COLO668 (cell line): ENCODE measurements at regions not wholly inside any gene's neighbourhood (a gene's known extent, or its start where the extent isn't known, plus 50 kb on each side); places are given as distances from the start of the nearest gene placed in this dataset.
"Not testable (repeated sequence)": the region's sequence is repeated elsewhere in the genome, so short reads cannot be mapped to it uniquely, and the experiment has no call there.

Experiments
- DNase-seq: peaks from one replicate; lab custom pipeline; 2025; ENCODE audit not compliant: unreplicated experiment; lab: John Stamatoyannopoulos, UW

- no peak for DNase-seq
Measured at GRCh38 chr3:14252321-14253021, 73.9 kb downstream of the LSM3 start.

DNA sequence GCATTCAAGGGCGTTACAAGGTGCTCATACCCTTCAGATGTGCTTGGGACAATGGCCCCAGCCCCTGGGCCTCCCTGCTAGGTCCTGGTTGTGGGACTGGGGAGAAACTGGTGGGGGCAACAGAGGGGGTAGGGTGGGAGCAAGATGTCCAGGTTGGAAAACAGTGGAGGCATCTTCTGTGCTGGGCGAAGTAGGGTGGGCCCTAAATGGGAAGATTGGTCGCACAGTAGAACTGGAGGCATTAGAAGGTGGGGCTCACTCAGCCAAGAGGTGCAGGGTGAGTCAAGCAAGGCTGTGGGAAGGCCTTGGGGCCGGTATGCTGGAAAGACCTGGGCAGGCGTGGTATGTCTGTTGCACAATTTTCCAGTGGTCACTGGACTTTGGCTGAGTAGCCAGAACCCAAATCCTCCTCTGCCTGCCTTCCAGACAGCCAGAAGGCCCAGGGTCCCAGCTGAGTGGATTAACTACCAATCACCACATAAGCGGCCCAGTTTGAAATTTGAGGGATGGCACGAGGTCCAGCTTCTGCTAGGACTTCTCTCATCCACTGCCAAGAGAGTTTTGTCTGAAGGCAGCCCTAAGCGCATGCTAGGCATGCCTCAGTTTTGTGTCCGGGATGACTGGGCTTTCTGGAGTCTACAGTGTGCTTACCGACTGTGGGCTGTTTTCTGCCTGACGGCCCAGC is 74.5 kb downstream of the LSM3 start:
- DNase-seq = no peak

DNA sequence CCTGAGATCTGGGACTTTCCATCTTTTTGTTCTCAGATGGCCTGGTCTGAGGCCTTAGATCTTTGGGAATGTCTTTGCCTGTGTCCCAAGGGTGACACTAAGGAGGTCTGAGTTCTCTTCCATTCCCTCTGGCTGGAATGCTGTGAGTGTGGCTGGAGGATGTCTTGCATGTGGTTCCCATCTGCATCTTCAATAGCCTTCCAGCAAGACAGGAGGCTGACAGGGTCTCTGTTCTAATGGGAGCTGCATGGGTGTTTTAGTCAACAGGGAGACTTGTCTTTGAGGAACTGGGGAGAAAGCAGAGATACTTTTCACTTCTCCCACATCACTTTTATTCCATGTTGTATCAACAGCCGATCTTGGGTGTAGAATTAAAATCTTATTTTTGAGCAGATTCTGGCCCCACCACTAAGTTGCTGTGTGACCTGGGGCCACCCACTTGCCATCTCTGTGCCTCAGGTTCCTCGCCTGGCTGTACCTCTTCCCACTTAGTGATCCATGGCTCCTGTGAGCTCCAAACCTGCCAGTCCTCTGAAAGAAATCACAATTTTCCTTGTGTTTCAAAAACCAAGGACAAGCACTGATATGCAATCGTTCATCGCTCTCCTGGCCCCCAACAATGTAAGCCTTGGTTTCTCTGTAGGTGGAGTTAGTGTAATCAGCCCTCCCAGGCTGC is 75.2 kb downstream of the LSM3 start:
- no peak for DNase-seq

DNA sequence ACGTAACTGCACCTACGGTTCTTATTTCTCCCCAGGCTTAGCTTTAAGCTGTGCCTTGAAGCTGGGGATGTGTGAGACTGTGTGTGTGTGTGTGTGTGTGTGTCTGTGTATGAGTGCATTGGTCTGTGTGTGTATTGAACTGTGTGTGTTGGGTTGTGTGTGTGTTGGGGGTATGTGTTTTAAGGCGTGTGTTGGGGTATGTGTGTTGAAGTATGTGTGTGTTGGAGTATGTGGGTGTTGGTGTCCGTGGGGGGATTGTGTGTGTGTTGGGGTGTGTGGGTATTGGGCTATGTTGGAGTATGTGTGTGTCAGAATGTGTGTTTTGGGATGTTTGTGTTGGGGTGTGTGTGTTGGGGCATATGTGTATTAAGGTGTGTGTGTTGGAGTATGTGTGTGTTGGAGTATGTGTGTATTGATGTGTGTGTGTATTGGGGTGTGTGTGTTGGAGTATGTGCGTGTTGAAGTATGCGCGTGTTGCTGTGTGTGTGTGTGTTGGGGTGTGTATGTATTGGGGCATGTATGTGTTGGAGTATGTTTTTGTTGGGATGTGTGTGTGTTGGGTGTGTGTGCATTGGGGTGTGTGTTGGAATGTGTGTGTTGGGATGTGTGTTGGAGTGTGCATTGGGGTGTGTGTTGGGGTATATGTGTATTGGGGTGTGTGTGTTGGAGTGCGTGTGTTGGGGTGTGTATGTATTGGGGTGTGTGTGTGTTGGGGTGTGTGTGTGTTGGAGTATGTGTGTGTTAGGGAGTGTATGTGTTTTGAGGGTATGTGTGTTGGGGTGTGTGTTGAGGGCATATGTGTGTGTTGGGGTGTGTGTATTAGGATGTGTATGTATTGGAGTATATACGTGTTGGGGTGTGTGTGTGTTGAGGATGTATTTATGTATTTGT is 76.4 kb downstream of the LSM3 start:
- no peak for DNase-seq

DNA sequence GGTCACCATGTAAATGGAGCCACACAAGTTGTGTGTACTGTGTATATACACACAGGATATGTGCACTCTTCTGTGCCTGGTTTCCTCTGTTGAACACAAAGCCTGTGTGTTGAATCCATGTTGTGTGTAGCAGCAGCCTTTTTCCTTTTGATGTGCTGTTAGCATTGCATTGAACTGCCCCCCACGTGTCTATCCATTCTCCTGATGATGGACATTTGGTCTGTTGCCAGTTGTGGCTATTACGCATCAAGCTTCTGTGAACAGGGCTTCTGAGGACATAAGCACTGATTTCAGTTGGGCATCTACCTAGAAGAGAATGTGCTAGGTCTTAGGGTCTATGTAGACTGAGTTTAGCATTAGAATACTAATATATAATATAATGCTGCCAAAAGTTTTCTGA is 77.4 kb downstream of the LSM3 start:
- no peak for DNase-seq

GRCh38 chr3:14256561-14257342 is 78.1 kb downstream of the LSM3 start:
- DNase-seq = peak; percentile 74

DNA sequence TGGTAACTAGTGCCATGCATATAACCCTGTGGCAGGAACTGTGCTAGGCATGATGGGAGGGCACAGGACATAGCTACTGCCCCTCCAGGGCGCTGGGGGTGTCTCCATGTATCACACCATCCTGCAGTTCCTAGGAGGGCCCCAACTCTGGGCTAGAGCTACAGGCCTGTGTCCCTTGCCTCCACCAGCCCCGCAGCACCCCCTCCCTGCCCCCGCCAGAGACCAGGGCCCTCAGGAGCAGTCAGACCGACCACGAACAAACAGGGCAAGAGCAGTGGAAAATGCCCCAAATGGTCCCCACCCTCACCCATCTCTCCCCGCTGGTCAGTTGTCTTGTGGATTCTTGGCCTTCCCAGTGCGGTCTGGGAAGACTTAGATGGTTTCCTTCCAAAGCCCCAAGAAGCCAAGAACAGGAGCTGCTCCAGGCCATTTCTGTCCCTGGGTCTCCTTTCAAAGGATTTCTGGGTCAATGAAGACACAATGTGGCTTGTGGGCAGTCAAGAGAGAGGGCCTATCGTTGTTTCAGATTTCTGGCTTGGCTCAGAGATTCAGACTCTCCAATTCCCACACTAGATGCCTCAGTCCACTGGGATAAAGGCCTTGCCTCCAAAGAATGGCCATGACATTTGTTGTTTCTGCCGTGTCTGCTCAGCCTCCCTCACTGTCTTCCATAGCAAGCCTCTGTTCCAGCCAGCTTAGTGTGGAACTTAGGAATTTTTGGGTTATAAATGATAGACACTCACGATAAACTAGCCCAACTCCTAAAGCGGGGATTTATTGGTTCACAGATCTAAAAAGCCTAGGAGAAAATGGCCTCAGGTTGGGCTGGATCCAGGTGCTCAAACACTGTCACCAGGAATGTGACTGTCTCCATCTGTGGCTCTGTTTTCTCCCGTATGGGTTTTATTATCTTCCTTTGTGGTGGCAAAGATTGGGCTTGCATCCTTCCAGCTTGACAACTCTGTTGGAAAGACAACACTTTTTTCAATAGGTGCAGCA is 80.6 kb downstream of the LSM3 start:
- no peak for DNase-seq

- DNase-seq = no peak
Measured at GRCh38 chr3:14260463-14260862, 81.8 kb downstream of the LSM3 start.

DNA sequence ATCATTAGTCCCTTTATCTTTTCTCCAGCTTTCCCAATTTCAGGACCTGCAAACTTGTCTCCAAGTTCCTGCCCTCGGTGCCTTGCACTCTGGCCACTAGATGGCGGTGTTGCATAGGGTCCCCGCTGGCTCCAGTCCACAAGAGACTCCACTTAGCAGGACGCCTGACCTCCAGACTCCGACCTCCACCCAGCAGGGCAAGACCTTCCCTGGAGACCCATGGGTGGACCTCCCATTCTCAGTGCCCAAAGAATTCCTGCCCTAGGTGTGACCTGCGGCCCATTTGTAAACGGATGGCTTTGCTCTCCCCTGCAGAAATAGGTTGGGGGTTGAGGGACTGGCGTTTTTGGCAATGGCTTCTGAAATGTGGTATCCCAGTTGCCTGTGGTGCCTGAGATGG is 82.6 kb downstream of the LSM3 start:
- peak; percentile 74 for DNase-seq

DNA sequence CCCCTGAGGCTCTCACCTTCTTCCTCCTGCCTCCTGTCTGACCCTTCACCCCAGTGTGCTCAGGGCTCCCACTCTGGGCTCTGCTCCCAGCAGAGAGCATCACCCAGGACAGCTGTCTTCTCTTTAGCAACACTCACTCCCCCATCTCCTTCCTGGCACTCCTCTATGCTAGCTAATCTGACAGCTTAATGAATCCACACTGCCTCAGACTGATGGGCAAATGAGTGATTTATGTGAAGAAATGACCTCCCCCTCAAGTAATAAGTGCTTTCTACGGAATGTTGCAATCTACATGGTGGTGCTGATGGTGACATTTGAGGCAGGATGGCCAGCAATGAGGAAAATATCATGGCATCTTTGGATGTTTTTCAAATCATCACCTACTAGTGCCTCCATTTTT is 83.6 kb downstream of the LSM3 start:
- DNase-seq = no peak

DNA sequence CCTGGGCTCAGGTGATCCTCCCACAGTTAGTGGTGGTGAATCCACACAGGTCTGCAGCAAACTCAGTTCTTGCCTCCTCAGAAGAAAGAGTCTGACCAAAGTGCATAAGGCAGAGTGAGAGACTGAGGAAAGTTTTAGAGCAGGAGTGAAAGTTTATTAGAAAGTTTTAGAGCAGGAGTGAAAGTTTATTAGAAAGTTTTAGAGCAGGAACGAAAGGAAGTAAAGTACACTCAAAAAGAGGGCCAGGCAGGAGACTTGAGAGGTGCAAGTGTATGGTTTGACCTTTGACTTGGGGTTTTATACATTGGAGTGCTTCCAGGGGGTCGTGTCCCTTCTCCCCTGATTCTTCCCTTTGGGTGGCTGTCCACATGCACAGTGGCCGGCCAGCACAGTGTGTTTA is 84.2 kb downstream of the LSM3 start:
- no peak for DNase-seq

- no peak for DNase-seq
Measured at GRCh38 chr3:14263317-14264005, 84.8 kb downstream of the LSM3 start.

GRCh38 chr3:14265246-14265962 is 86.8 kb downstream of the LSM3 start:
- peak; percentile 81 for DNase-seq

GRCh38 chr3:14266361-14266760 is 87.7 kb downstream of the LSM3 start:
- DNase-seq = no peak

- DNase-seq = no peak
Measured at GRCh38 chr3:14267976-14268375, 89.4 kb downstream of the LSM3 start.

DNA sequence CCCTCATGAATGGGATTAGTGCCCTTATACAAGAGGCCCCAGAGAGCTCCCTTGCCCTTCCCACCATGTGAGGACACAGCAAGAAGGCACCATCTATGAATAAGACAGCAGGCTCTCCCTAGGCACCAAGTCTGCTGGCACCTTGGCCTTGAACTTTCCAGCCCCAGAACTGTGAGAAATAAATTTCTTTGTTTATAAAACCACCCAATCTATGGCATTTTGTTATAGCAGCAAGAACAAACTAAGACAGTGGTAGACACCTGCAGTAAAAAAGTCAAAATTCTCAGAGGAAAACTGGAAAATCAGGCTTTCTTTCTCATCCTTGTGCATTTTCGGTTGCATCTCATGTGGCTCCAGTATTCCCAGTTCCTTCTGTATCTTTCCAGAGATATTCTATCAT is 90.3 kb downstream of the LSM3 start:
- no peak for DNase-seq

DNA sequence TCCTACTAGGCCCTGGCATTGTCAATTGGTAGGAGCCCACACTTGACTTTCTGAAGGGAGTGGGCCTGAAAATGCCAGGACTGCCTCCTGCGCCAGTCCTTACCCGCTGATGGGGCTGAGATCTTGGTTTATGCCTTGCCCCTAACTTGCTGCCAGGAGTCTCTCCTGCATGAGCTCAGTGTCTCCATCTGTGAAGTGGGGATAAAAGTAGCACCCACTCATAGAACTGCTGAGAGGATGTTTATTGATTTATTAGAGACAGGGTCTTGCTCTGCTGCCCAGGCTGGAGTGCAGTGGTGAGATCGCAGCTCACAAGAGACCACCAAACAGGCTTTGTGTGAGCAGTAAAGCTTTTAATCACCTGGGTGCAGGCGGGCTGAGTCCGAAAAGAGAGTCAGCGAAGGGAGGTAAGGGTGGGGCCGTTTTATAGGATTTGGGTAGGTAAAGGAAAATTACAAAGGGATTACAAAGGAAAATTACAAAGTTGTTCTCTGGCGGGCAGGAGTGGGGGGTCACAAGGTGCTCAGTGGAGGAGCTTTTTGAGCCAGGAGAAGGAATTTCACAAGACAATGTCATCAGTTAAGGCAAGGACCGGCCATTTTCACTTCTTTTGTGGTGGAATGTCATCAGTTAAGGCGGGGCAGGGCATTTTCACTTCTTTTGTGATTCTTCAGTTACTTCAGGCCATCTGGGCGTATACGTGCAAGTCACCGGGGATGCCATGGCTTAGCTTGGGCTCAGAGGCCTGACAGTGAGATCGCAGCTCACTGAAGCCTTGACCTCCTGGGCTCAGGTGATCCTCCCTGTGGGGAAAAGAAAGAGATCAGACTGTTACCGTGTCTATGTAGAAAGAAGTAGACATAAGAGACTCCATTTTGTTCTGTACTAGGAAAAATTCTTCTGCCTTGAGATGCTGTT is 93.7 kb downstream of the LSM3 start:
- not testable (repeated sequence) for DNase-seq
